ENCODE measurements at regions not wholly inside any gene's neighbourhood (a gene's known extent, or its start where the extent isn't known, plus 50 kb on each side); places are given as distances from the start of the nearest gene placed in this dataset.

DNA sequence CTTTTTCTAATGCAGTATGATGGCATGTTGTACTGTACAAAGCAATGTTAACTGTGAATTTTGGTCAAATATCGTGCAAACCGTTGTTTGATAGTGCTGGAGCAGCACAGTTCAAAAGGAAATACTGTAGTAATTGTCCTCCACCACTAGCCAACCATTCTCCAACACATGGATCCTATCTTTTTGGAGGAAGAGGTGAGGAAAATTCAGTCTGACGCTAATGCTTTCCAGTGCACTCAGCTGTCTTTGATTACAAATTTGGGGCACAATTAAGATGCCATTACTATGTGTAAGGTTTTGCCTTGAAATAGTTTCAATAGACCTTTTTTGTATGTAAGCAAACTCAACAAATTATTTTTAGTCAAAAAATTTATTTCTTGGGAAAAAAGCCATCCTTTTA is 240.5 kb upstream of the CCDC179 start:
- Histone ChIP-seq H3K27ac (no peak overlapping the region), H3K36me3 (no peaks in the 10 kb centered on the region), H3K4me3 (no peak overlapping the region), H3K9me3 (peaks cover 0 to 6% (median 0%) of the 10 kb centered on the region in 12 donors), H3K27me3 (no peaks in the 10 kb centered on the region), H3K4me1 (no peaks in the 10 kb centered on the region)
- WGBS, 4 donors, result 67 to 80% (median 69%) methylated on average over 3 of the region's 3 CpGs
- DNase-seq, result no peak
- intact Hi-C loops (cut with DNase I), result no loop called here
- no peak for ATAC-seq
- no peak for TF ChIP-seq POLR2A (IDR thresholded peaks at IDR 0.05)
- TF ChIP-seq, protein P1, sequence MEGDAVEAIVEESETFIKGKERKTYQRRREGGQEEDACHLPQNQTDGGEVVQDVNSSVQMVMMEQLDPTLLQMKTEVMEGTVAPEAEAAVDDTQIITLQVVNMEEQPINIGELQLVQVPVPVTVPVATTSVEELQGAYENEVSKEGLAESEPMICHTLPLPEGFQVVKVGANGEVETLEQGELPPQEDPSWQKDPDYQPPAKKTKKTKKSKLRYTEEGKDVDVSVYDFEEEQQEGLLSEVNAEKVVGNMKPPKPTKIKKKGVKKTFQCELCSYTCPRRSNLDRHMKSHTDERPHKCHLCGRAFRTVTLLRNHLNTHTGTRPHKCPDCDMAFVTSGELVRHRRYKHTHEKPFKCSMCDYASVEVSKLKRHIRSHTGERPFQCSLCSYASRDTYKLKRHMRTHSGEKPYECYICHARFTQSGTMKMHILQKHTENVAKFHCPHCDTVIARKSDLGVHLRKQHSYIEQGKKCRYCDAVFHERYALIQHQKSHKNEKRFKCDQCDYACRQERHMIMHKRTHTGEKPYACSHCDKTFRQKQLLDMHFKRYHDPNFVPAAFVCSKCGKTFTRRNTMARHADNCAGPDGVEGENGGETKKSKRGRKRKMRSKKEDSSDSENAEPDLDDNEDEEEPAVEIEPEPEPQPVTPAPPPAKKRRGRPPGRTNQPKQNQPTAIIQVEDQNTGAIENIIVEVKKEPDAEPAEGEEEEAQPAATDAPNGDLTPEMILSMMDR (IDR thresholded peaks at IDR 0.05), result no peak

GRCh38 chr11:23103416-23103815 is 243.1 kb upstream of the CCDC179 start:
- no peak overlapping the region for H3K27ac ChIP-seq
- peaks cover 0 to 6% (median 0%) of the 10 kb centered on the region in 12 donors for H3K9me3 ChIP-seq
- H3K4me1 ChIP-seq, result no peaks in the 10 kb centered on the region
- H3K36me3 ChIP-seq, result no peaks in the 10 kb centered on the region
- H3K27me3 ChIP-seq, result no peaks in the 10 kb centered on the region
- DNase-seq (no peak), ATAC-seq (no peak)
- WGBS, 4 donors, result 67 to 98% (median 83%) methylated on average over 2 of the region's 2 CpGs
- no peak for TF ChIP-seq POLR2A (IDR thresholded peaks at IDR 0.05)
- TF ChIP-seq, protein P1 (IDR thresholded peaks at IDR 0.05), result no peak
- intact Hi-C loops (cut with DNase I), result no loop called here
- H3K4me3 ChIP-seq, result no peak overlapping the region

GRCh38 chr11:23111527-23111926 is 251.3 kb upstream of the CCDC179 start:
- intact Hi-C loops (cut with DNase I), result no loop called here
- Histone ChIP-seq H3K27me3 (no peaks in the 10 kb centered on the region), H3K4me1 (peaks cover 0 to 3% (median 0%) of the 10 kb centered on the region in 12 donors), H3K9me3 (peaks cover 0 to 4% (median 0%) of the 10 kb centered on the region in 12 donors), H3K4me3 (no peak overlapping the region), H3K27ac (no peak overlapping the region), H3K36me3 (no peaks in the 10 kb centered on the region)
- WGBS, 4 donors, result 48 to 56% (median 55%) methylated on average over 2 of the region's 2 CpGs
- no peak for DNase-seq
- ATAC-seq, result no peak
- TF ChIP-seq, protein P1 (IDR thresholded peaks at IDR 0.05), result no peak
- no peak for TF ChIP-seq POLR2A (IDR thresholded peaks at IDR 0.05)

DNA sequence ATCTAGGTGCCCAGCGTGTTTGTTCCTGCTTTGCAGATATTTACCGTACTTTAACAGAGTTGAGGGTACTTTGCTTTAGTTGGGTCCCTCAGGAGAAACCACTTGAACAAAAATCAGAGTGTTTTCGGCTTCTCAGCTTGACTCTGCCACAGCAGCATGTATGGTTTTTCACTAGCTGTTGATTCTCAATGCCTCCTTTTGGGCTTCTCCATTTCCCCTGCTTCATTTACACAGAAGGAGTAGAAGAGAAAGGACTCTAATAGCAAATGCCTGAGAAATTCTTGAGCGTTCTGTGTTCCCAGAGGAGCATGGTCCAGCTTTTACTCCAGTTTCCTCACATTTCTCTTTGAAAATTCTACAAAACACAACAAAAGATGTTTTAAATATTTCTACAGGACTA is 252.1 kb upstream of the CCDC179 start:
- 69 to 73% (median 70%) methylated on average over 4 of the region's 4 CpGs for WGBS, 4 donors
- TF ChIP-seq, protein P1 (IDR thresholded peaks at IDR 0.05), result no peak
- intact Hi-C loops (cut with DNase I), result no loop called here

More for the DNA sequence above, 252.1 kb upstream of the CCDC179 start:
- Histone ChIP-seq H3K27me3 (no peaks in the 10 kb centered on the region), H3K4me3 (no peak overlapping the region), H3K9me3 (peaks cover 0 to 12% (median 0%) of the 10 kb centered on the region in 12 donors), H3K36me3 (no peaks in the 10 kb centered on the region), H3K4me1 (peaks cover 0 to 3% (median 0%) of the 10 kb centered on the region in 12 donors), H3K27ac (no peak overlapping the region)
- DNase-seq (no peak), ATAC-seq (no peak)
